ENCODE measurements at regions not wholly inside any gene's neighbourhood (a gene's known extent, or its start where the extent isn't known, plus 50 kb on each side); places are given as distances from the start of the nearest gene placed in this dataset.

DNA sequence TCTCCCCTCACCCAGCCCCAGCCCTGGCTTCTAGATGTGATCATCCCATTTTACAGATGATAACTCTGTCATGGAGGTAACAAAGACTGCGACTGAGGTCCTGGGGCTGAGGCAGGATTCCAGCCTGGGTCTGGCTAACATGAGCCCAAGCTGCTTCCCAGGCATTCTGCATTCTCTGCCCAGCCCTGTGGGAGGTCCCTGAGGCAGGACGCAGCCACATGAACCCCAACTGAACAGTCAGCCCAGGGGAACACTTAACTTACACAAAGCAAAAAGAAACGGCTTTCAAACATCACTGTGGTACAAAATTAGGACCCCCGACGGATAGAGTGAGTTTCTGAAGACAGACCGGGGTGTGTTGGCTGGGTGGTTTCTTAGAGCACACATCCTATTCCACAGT is 135.3 kb downstream of the ACKR3 start:
- no peak overlapping the region for H4K5ac ChIP-seq (ENCODE audit: low read length)
- H3K4me2 ChIP-seq (ENCODE audit: low read length): no peak overlapping the region
- no peaks in the 10 kb centered on the region for H3K4me1 ChIP-seq (ENCODE audit: control insufficient read depth, low read depth, low read length)
- H2BK120ac ChIP-seq (ENCODE audit: low read depth, low read length): no peak overlapping the region
- no peaks in the 10 kb centered on the region for H3K79me1 ChIP-seq (ENCODE audit: low read length)
- no peak overlapping the region for H3K18ac ChIP-seq (ENCODE audit: low read length)
- H3K56ac ChIP-seq (ENCODE audit: low read length): no peak overlapping the region
- DNase-seq: no peak
- H3K27ac ChIP-seq (ENCODE audit: low read depth, low read length): no peak overlapping the region
- H3K79me2 ChIP-seq (ENCODE audit: control insufficient read depth, insufficient read depth, low read length): no peaks in the 10 kb centered on the region
- no peak overlapping the region for H4K8ac ChIP-seq (ENCODE audit: low read depth, low read length)
- no peak overlapping the region for H3K23ac ChIP-seq (ENCODE audit: low read length)
- H3K27me3 ChIP-seq (ENCODE audit: insufficient read depth, low read length, poor library complexity): no peaks in the 10 kb centered on the region
- H3K4ac ChIP-seq (ENCODE audit: low read depth, low read length): no peak overlapping the region
- WGBS (ENCODE audit: extremely low coverage, insufficient coverage, low lambda C conversion rate): no CpG with 5 or more reads among the region's 6 CpGs
- no peak overlapping the region for H3K4me3 ChIP-seq (ENCODE audit: low read length)
- H3K36me3 ChIP-seq (ENCODE audit: control insufficient read depth, insufficient read depth, low read length): no peaks in the 10 kb centered on the region
- H2BK15ac ChIP-seq (replicated peaks; ENCODE audit: low read depth): no peak overlapping the region
- H3K9ac ChIP-seq (ENCODE audit: low read length): no peak overlapping the region
- no peak overlapping the region for H2BK5ac ChIP-seq (ENCODE audit: low read length)
- no peak overlapping the region for H2AK5ac ChIP-seq (ENCODE audit: low read length)

DNA sequence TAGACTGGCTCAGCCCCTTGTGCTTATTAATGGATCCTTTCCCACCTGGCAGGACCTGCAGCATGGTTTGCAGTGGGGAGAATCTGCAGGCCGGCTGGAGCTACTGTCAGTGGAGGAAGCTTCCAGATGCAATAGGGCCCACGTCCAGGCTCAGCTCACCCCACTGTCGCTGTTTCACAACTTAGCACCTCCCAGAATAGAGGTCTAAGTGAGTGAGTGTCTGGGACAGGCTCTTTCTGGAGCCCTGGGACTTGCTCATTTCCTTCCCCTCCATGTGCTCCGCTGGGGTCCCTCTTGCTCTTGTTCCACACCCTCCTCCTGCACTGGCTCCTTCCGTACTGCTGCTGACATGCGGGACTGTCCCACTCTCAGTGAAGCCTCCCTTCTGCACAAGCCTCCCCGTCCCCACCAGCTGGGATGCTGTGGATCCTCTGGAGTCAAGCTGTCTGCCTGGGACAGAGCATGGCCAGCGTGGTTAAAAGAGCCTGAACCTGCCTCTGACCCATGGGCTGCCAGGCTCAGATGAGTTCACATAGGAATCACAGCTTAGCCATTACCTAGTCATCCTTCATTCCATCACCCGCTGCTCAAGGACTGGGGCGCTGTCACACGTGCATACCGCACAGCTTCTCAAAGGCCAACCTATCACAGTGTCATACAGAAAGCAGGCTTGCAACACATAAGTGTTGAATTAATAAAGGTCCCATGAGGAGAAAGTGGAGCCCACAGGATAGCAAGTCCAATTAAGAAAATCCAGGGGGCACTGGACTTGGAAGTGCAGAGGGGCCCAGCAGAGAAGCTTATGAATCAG is 135.9 kb downstream of the ACKR3 start:
- Histone ChIP-seq H3K79me2 (ENCODE audit: control insufficient read depth, insufficient read depth, low read length) (no peaks in the 10 kb centered on the region), H3K56ac (ENCODE audit: low read length) (no peak overlapping the region), H3K4me2 (ENCODE audit: low read length) (no peak overlapping the region), H3K4me1 (ENCODE audit: control insufficient read depth, low read depth, low read length) (no peaks in the 10 kb centered on the region), H2BK5ac (ENCODE audit: low read length) (no peak overlapping the region), H2BK120ac (ENCODE audit: low read depth, low read length) (no peak overlapping the region), H4K5ac (ENCODE audit: low read length) (no peak overlapping the region), H2BK15ac (replicated peaks; ENCODE audit: low read depth) (no peak overlapping the region), H3K79me1 (ENCODE audit: low read length) (no peaks in the 10 kb centered on the region), H3K27me3 (ENCODE audit: insufficient read depth, low read length, poor library complexity) (no peaks in the 10 kb centered on the region), H3K9ac (ENCODE audit: low read length) (no peak overlapping the region), H3K18ac (ENCODE audit: low read length) (no peak overlapping the region), H3K27ac (ENCODE audit: low read depth, low read length) (no peak overlapping the region), H4K8ac (ENCODE audit: low read depth, low read length) (no peak overlapping the region), H2AK5ac (ENCODE audit: low read length) (no peak overlapping the region), H3K23ac (ENCODE audit: low read length) (no peak overlapping the region), H3K4me3 (ENCODE audit: low read length) (no peak overlapping the region), H3K4ac (ENCODE audit: low read depth, low read length) (no peak overlapping the region), H3K36me3 (ENCODE audit: control insufficient read depth, insufficient read depth, low read length) (no peaks in the 10 kb centered on the region)
- no peak for DNase-seq
- WGBS (ENCODE audit: extremely low coverage, insufficient coverage, low lambda C conversion rate): no CpG with 5 or more reads among the region's 12 CpGs

DNA sequence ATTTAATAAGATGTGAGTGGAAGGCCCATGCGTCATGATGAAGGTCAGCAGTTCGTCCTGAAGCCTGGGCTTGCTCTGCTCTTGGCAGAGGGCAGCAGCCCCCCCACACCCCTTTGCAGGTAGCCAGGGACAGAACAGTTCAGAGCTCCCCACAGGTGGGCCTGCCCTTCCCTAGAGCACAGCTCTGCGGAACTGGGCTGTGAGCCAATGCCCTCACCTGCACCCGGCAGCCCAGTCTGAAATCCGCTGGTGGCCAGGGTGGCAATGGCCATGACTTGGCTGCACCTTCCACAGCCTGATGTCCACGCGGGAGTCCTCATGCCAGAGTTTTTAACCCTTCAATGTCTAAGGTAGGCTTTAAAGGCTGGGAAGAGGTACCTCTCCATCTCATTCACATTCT is 136.7 kb downstream of the ACKR3 start:
- no peaks in the 10 kb centered on the region for H3K27me3 ChIP-seq (ENCODE audit: insufficient read depth, low read length, poor library complexity)
- no peaks in the 10 kb centered on the region for H3K79me1 ChIP-seq (ENCODE audit: low read length)
- H2AK5ac ChIP-seq (ENCODE audit: low read length): no peak overlapping the region
- H3K4ac ChIP-seq (ENCODE audit: low read depth, low read length): no peak overlapping the region
- H4K8ac ChIP-seq (ENCODE audit: low read depth, low read length): no peak overlapping the region
- H3K27ac ChIP-seq (ENCODE audit: low read depth, low read length): no peak overlapping the region
- H2BK120ac ChIP-seq (ENCODE audit: low read depth, low read length): no peak overlapping the region
- no peak overlapping the region for H4K5ac ChIP-seq (ENCODE audit: low read length)
- no peak overlapping the region for H3K56ac ChIP-seq (ENCODE audit: low read length)
- no peak for DNase-seq
- no peak overlapping the region for H3K9ac ChIP-seq (ENCODE audit: low read length)
- H3K18ac ChIP-seq (ENCODE audit: low read length): no peak overlapping the region
- H3K4me1 ChIP-seq (ENCODE audit: control insufficient read depth, low read depth, low read length): no peaks in the 10 kb centered on the region
- H2BK15ac ChIP-seq (replicated peaks; ENCODE audit: low read depth): no peak overlapping the region
- H3K79me2 ChIP-seq (ENCODE audit: control insufficient read depth, insufficient read depth, low read length): no peaks in the 10 kb centered on the region
- WGBS (ENCODE audit: extremely low coverage, insufficient coverage, low lambda C conversion rate): no CpG with 5 or more reads among the region's 7 CpGs
- no peak overlapping the region for H3K4me2 ChIP-seq (ENCODE audit: low read length)
- no peak overlapping the region for H2BK5ac ChIP-seq (ENCODE audit: low read length)
- H3K36me3 ChIP-seq (ENCODE audit: control insufficient read depth, insufficient read depth, low read length): no peaks in the 10 kb centered on the region
- H3K23ac ChIP-seq (ENCODE audit: low read length): no peak overlapping the region
- H3K4me3 ChIP-seq (ENCODE audit: low read length): no peak overlapping the region

DNA sequence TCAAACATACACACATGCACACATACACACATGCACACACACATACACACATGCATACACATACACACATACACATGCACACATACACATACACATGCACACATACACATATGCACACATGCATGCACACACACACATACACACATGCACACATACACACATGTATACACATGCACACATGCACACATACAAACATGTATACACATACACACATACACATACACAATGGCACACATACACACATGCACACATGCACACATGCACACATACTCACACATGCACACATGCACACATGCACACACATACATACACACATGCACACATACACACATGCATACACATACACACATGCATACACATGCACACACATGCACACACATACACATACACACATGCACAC is 137.2 kb downstream of the ACKR3 start:
- no peak overlapping the region for H3K56ac ChIP-seq (ENCODE audit: low read length)
- H4K5ac ChIP-seq (ENCODE audit: low read length): no peak overlapping the region
- no peak overlapping the region for H2BK5ac ChIP-seq (ENCODE audit: low read length)
- no peak for DNase-seq
- no peak overlapping the region for H3K18ac ChIP-seq (ENCODE audit: low read length)
- no peak overlapping the region for H3K4ac ChIP-seq (ENCODE audit: low read depth, low read length)
- H3K4me2 ChIP-seq (ENCODE audit: low read length): no peak overlapping the region
- no peak overlapping the region for H2BK15ac ChIP-seq (replicated peaks; ENCODE audit: low read depth)
- H3K4me1 ChIP-seq (ENCODE audit: control insufficient read depth, low read depth, low read length): no peaks in the 10 kb centered on the region
- no peak overlapping the region for H3K27ac ChIP-seq (ENCODE audit: low read depth, low read length)
- no peaks in the 10 kb centered on the region for H3K27me3 ChIP-seq (ENCODE audit: insufficient read depth, low read length, poor library complexity)
- no peak overlapping the region for H3K4me3 ChIP-seq (ENCODE audit: low read length)
- no peak overlapping the region for H2AK5ac ChIP-seq (ENCODE audit: low read length)
- H3K9ac ChIP-seq (ENCODE audit: low read length): no peak overlapping the region
- no peak overlapping the region for H2BK120ac ChIP-seq (ENCODE audit: low read depth, low read length)
- no peaks in the 10 kb centered on the region for H3K79me1 ChIP-seq (ENCODE audit: low read length)
- H3K23ac ChIP-seq (ENCODE audit: low read length): no peak overlapping the region
- no peaks in the 10 kb centered on the region for H3K79me2 ChIP-seq (ENCODE audit: control insufficient read depth, insufficient read depth, low read length)
- no peak overlapping the region for H4K8ac ChIP-seq (ENCODE audit: low read depth, low read length)
- no peaks in the 10 kb centered on the region for H3K36me3 ChIP-seq (ENCODE audit: control insufficient read depth, insufficient read depth, low read length)

GRCh38 chr2:236711440-236711839 is 141.8 kb downstream of the ACKR3 start:
- Histone ChIP-seq H2BK15ac (replicated peaks; ENCODE audit: low read depth) (no peak overlapping the region), H3K4me2 (ENCODE audit: low read length) (no peak overlapping the region), H3K23ac (ENCODE audit: low read length) (no peak overlapping the region), H3K27ac (ENCODE audit: low read depth, low read length) (no peak overlapping the region), H4K8ac (ENCODE audit: low read depth, low read length) (no peak overlapping the region), H4K5ac (ENCODE audit: low read length) (no peak overlapping the region), H3K79me2 (ENCODE audit: control insufficient read depth, insufficient read depth, low read length) (no peaks in the 10 kb centered on the region), H3K79me1 (ENCODE audit: low read length) (no peaks in the 10 kb centered on the region), H3K36me3 (ENCODE audit: control insufficient read depth, insufficient read depth, low read length) (no peaks in the 10 kb centered on the region), H3K18ac (ENCODE audit: low read length) (no peak overlapping the region), H3K56ac (ENCODE audit: low read length) (no peak overlapping the region), H2BK120ac (ENCODE audit: low read depth, low read length) (no peak overlapping the region), H3K4ac (ENCODE audit: low read depth, low read length) (no peak overlapping the region), H3K4me1 (ENCODE audit: control insufficient read depth, low read depth, low read length) (no peaks in the 10 kb centered on the region), H3K27me3 (ENCODE audit: insufficient read depth, low read length, poor library complexity) (no peaks in the 10 kb centered on the region), H2BK5ac (ENCODE audit: low read length) (no peak overlapping the region), H3K9ac (ENCODE audit: low read length) (no peak overlapping the region), H3K4me3 (ENCODE audit: low read length) (no peak overlapping the region), H2AK5ac (ENCODE audit: low read length) (no peak overlapping the region)
- no CpG with 5 or more reads among the region's 2 CpGs for WGBS (ENCODE audit: extremely low coverage, insufficient coverage, low lambda C conversion rate)
- no peak for DNase-seq

GRCh38 chr2:236712304-236712703 is 142.7 kb downstream of the ACKR3 start:
- no peaks in the 10 kb centered on the region for H3K27me3 ChIP-seq (ENCODE audit: insufficient read depth, low read length, poor library complexity)
- no CpG with 5 or more reads among the region's 1 CpG for WGBS (ENCODE audit: extremely low coverage, insufficient coverage, low lambda C conversion rate)

More at GRCh38 chr2:236712304-236712703, 142.7 kb downstream of the ACKR3 start:
- no peak overlapping the region for H3K18ac ChIP-seq (ENCODE audit: low read length)
- no peak for DNase-seq
- H3K4me2 ChIP-seq (ENCODE audit: low read length): no peak overlapping the region
- no peak overlapping the region for H3K4ac ChIP-seq (ENCODE audit: low read depth, low read length)
- no peak overlapping the region for H4K8ac ChIP-seq (ENCODE audit: low read depth, low read length)
- H3K36me3 ChIP-seq (ENCODE audit: control insufficient read depth, insufficient read depth, low read length): no peaks in the 10 kb centered on the region
- H2BK5ac ChIP-seq (ENCODE audit: low read length): no peak overlapping the region
- H3K4me3 ChIP-seq (ENCODE audit: low read length): no peak overlapping the region
- H4K5ac ChIP-seq (ENCODE audit: low read length): no peak overlapping the region
- no peaks in the 10 kb centered on the region for H3K79me2 ChIP-seq (ENCODE audit: control insufficient read depth, insufficient read depth, low read length)
- no peak overlapping the region for H2BK15ac ChIP-seq (replicated peaks; ENCODE audit: low read depth)
- H3K23ac ChIP-seq (ENCODE audit: low read length): no peak overlapping the region
- H3K9ac ChIP-seq (ENCODE audit: low read length): no peak overlapping the region
- no peaks in the 10 kb centered on the region for H3K79me1 ChIP-seq (ENCODE audit: low read length)
- H2AK5ac ChIP-seq (ENCODE audit: low read length): no peak overlapping the region
- no peak overlapping the region for H3K27ac ChIP-seq (ENCODE audit: low read depth, low read length)
- H2BK120ac ChIP-seq (ENCODE audit: low read depth, low read length): no peak overlapping the region
- H3K56ac ChIP-seq (ENCODE audit: low read length): no peak overlapping the region
- H3K4me1 ChIP-seq (ENCODE audit: control insufficient read depth, low read depth, low read length): no peaks in the 10 kb centered on the region

All from mesendoderm (in vitro differentiated cells).